Lung (tissue), 11 donors: ENCODE measurements at regions not wholly inside any gene's neighbourhood (a gene's known extent, or its start where the extent isn't known, plus 50 kb on each side); places are given as distances from the start of the nearest gene placed in this dataset.

ENCODE experiments used
- ATAC-seq: fragments of 200-7000 bp; cut with Tn5 transposase; one replicate; pipeline ENCODE4 v1.9.1; 2020; ENCODE audit warnings: moderate number of reproducible peaks; ENCODE audit not compliant: insufficient read depth, low FRiP score
- DNase-seq, 3 donors: peaks; one replicate each; pipeline ENCODE4 v3.0.0-alpha.2; 2013 to 2017
- H3K27ac ChIP-seq, 2 donors: one replicate each; pipeline ENCODE4 v1.5.1; 2013; ENCODE audit warnings: mild to moderate bottlenecking in 2 of 2, moderate library complexity in 2 of 2, control low read depth in 1 of 2, inconsistent platforms in 1 of 2, low read depth in 1 of 2, low read length in 1 of 2
- H3K27me3 ChIP-seq, 3 donors: one replicate each; pipeline ENCODE4 v1.5.1; 2013; ENCODE audit warnings: low read length in 2 of 3; ENCODE audit not compliant: control insufficient read depth in 3 of 3, insufficient read depth in 3 of 3
- H3K36me3 ChIP-seq, 4 donors: one replicate each; pipeline ENCODE4 v1.5.1; 2013; ENCODE audit warnings: low read length in 4 of 4, mild to moderate bottlenecking in 1 of 4, moderate library complexity in 1 of 4; ENCODE audit not compliant: control insufficient read depth in 4 of 4, insufficient read depth in 4 of 4
- H3K4me1 ChIP-seq, 5 donors: one replicate each; pipeline ENCODE4 v1.5.1; 2013; ENCODE audit warnings: low read length in 5 of 5, mild to moderate bottlenecking in 2 of 5, moderate library complexity in 1 of 5; ENCODE audit not compliant: control insufficient read depth in 5 of 5, insufficient read depth in 5 of 5
- H3K4me3 ChIP-seq: one replicate; pipeline ENCODE4 v1.5.1; 2013; ENCODE audit warnings: mild to moderate bottlenecking, control low read depth, moderate library complexity
- H3K9ac ChIP-seq, 2 donors: one replicate each; pipeline ENCODE4 v1.5.1; 2013; ENCODE audit warnings: low read length in 2 of 2, control low read depth in 1 of 2; ENCODE audit not compliant: insufficient read depth in 1 of 2
- H3K9me3 ChIP-seq, 4 donors: one replicate each; pipeline ENCODE4 v1.5.1; 2013; ENCODE audit warnings: low read length in 3 of 4, mild to moderate bottlenecking in 1 of 4, moderate library complexity in 1 of 4; ENCODE audit not compliant: control insufficient read depth in 4 of 4, insufficient read depth in 3 of 4
- CTCF ChIP-seq: IDR thresholded peaks from 2 replicates; pipeline ENCODE4 v1.5.1; 2012; ENCODE audit warnings: mild to moderate bottlenecking; ENCODE audit errors: control extremely low read depth, extremely low read depth
- WGBS, 2 donors: extraction: QIAGEN DNeasy Blood & Tissue Kit; methylation state at CpG; one replicate each; pipeline ENCODE4 v1.1.7; 2013; 5-methylcytosine and 5-hydroxymethylcytosine counted together
- donor health status: control.
- donor health status: control.
- donor health status: Bipolar disorder and iron deficiency.
- donor health status: healthy.
- donor health status: DM: yes; HTN: yes; CAD: no.

- H3K4me3 ChIP-seq: no peak overlapping the region
- no peaks in the 10 kb centered on the region for H3K27me3 ChIP-seq
- no peak overlapping the region for H3K9ac ChIP-seq
- DNase-seq: no peak
- no peak overlapping the region for H3K27ac ChIP-seq
- H3K36me3 ChIP-seq: no peaks in the 10 kb centered on the region
- no peak for TF ChIP-seq CTCF
- no peaks in the 10 kb centered on the region for H3K4me1 ChIP-seq
- H3K9me3 ChIP-seq: peaks cover 0 to 5% (median 2%) of the 10 kb centered on the region in 4 donors
- no peak for ATAC-seq
Measured at GRCh38 chr3:109888026-109888425, 550.7 kb upstream of the DPPA4 start.

GRCh38 chr3:109897734-109898133, 560.4 kb upstream of the DPPA4 start:
- H3K36me3 ChIP-seq: no peaks in the 10 kb centered on the region
- WGBS, 2 donors: 54 to 71% methylated on average over 1 of the region's 1 CpG
- no peak for TF ChIP-seq CTCF
- no peaks in the 10 kb centered on the region for H3K4me1 ChIP-seq
- DNase-seq (peak in 1 of 3 donors; percentile 6), ATAC-seq (no peak)
- H3K9me3 ChIP-seq: no peaks in the 10 kb centered on the region
- no peak overlapping the region for H3K27ac ChIP-seq
- H3K9ac ChIP-seq: no peak overlapping the region
- H3K27me3 ChIP-seq: no peaks in the 10 kb centered on the region
- H3K4me3 ChIP-seq: no peak overlapping the region

GRCh38 chr3:109899925-109900324, 562.6 kb upstream of the DPPA4 start:
- ATAC-seq (no peak), DNase-seq (no peak)
- no peak overlapping the region for H3K4me3 ChIP-seq
- H3K9ac ChIP-seq: no peak overlapping the region
- no peak overlapping the region for H3K27ac ChIP-seq
- no peaks in the 10 kb centered on the region for H3K9me3 ChIP-seq
- no peak for TF ChIP-seq CTCF
- no peaks in the 10 kb centered on the region for H3K27me3 ChIP-seq
- H3K36me3 ChIP-seq: no peaks in the 10 kb centered on the region
- no peaks in the 10 kb centered on the region for H3K4me1 ChIP-seq
- WGBS, 2 donors: 68 to 80% methylated on average over 2 of the region's 2 CpGs

GRCh38 chr3:109900783-109901182, 563.4 kb upstream of the DPPA4 start:
- H3K4me3 ChIP-seq: no peak overlapping the region
- H3K27ac ChIP-seq: no peak overlapping the region
- H3K36me3 ChIP-seq: no peaks in the 10 kb centered on the region
- H3K27me3 ChIP-seq: no peaks in the 10 kb centered on the region
- H3K4me1 ChIP-seq: no peaks in the 10 kb centered on the region
- H3K9ac ChIP-seq: no peak overlapping the region
- ATAC-seq (no peak), DNase-seq (no peak)
- H3K9me3 ChIP-seq: peaks cover 0 to 4% (median 1%) of the 10 kb centered on the region in 4 donors
- 63 to 84% methylated on average over 1 of the region's 1 CpG for WGBS, 2 donors
- TF ChIP-seq CTCF: no peak
